GM12878 (cell line): ENCODE measurements at regions not wholly inside any gene's neighbourhood (a gene's known extent, or its start where the extent isn't known, plus 50 kb on each side); places are given as distances from the start of the nearest gene placed in this dataset.

Experiments used
- ATAC-seq: fragments of 200-7000 bp; cut with Tn5 transposase; 3 replicates; pipeline ENCODE4 v1.9.1; 2020; ENCODE audit warnings: mild to moderate bottlenecking, moderate library complexity
- BruUV-seq: library from RNA; stranded (reverse); fragments of 400-500 nt; replicated peaks from 2 replicates; lab custom pipeline; 2021; lab: Mats Ljungman, UMichigan
- CTCF ChIA-PET: fragments of 300-600 bp; sonication (Branson Sonifier 250); formaldehyde crosslinking; extraction: SDS; loops from one replicate; lab custom pipeline; 2021; ENCODE audit warnings: inconsistent platforms; lab: Yijun Ruan, JAX
- POLR2A ChIA-PET: fragments of 350-600 bp; formaldehyde crosslinking; extraction: SDS; loops from one replicate; lab custom pipeline; 2021; ENCODE audit warnings: inconsistent platforms; lab: Charles Lee
- RAD21 ChIA-PET: fragments of 300-600 bp; sonication (Branson Sonifier 250); formaldehyde crosslinking; loops from one replicate; lab custom pipeline; 2023; ENCODE audit warnings: antibody characterized with exemption; ENCODE audit not compliant: unreplicated experiment; lab: Charles Lee
- SMC1A ChIA-PET: fragments of 300-600 bp; sonication (Branson Sonifier 250); formaldehyde crosslinking; loops from one replicate; lab custom pipeline; 2023; ENCODE audit not compliant: unreplicated experiment, uncharacterized antibody; lab: Charles Lee
- DNase-seq: peaks from one replicate; pipeline ENCODE4 v3.0.0-alpha.2; 2011; ENCODE audit warnings: low read depth, low spot score
- FAIRE-seq: peaks from 3 replicates; lab custom pipeline; 2011; peaks lifted over from hg19 to GRCh38; lab: Jason Lieb, UNC
- H2AFZ ChIP-seq: 2 replicates; pipeline ENCODE4 v1.6.0; 2011; ENCODE audit warnings: low read depth, low read length, control low read depth; ENCODE audit not compliant: control insufficient read depth
- H3K27ac ChIP-seq: 2 replicates; pipeline ENCODE4 v1.5.1; 2011; ENCODE audit warnings: control low read depth; ENCODE audit not compliant: control insufficient read depth, insufficient read depth
- H3K27me3 ChIP-seq, 2 experiments: replicated peaks in 1 of 2; 2 replicates each; pipeline versions ENCODE4 v1.6.0 to v1.6.1; 2011; ENCODE audit warnings: low read length in 1 of 2; ENCODE audit not compliant: control insufficient read depth in 2 of 2, insufficient read depth in 2 of 2
- H3K36me3 ChIP-seq, 2 experiments: 2 replicates each; pipeline ENCODE4 v1.5.1; 2011; ENCODE audit warnings: low read length in 1 of 2; ENCODE audit not compliant: control insufficient read depth in 2 of 2, insufficient read depth in 2 of 2
- H3K4me1 ChIP-seq: 2 replicates; pipeline ENCODE4 v1.6.1; 2011; ENCODE audit warnings: mild to moderate bottlenecking, low read length, moderate library complexity, mixed read lengths; ENCODE audit not compliant: control insufficient read depth, insufficient read depth
- H3K4me2 ChIP-seq: 2 replicates; pipeline ENCODE4 v1.6.0; 2011; ENCODE audit warnings: control low read depth; ENCODE audit not compliant: control insufficient read depth, insufficient read depth
- H3K4me3 ChIP-seq: fragments of 200-600 bp; sonication (generic); 2 replicates; pipeline ENCODE4 v1.5.1; 2016
- H3K79me2 ChIP-seq: 2 replicates; pipeline ENCODE4 v1.6.0; 2011; ENCODE audit warnings: low read length; ENCODE audit not compliant: control insufficient read depth, insufficient read depth
- H3K9ac ChIP-seq: 2 replicates; pipeline ENCODE4 v1.8.0; 2011; ENCODE audit warnings: low read length, control low read depth, mixed read lengths; ENCODE audit not compliant: control insufficient read depth, insufficient read depth
- H3K9me3 ChIP-seq: replicated peaks from 3 replicates; pipeline ENCODE4 v1.5.1; 2011; ENCODE audit warnings: mild to moderate bottlenecking, low read length; ENCODE audit not compliant: control insufficient read depth, insufficient read depth
- H4K20me1 ChIP-seq: 2 replicates; pipeline ENCODE4 v1.6.0; 2011; ENCODE audit not compliant: control insufficient read depth, insufficient read depth
- ESRRA ChIP-seq: IDR thresholded peaks from 2 replicates; pipeline ENCODE4 v1.6.1; 2012; ENCODE audit warnings: mild to moderate bottlenecking, low read length, improper control_type of control experiment
- ETV6 ChIP-seq, 2 experiments: fragments of 450-650 bp in 1 of 2; IDR thresholded peaks in 1 of 2; conservative IDR thresholded peaks in 1 of 2; 2 replicates each; pipeline ENCODE4 v1.6.1; 2014; ENCODE audit warnings: antibody characterized with exemption in 1 of 2, borderline replicate concordance in 1 of 2, low read depth in 1 of 2, mild to moderate bottlenecking in 1 of 2, moderate library complexity in 1 of 2
- HDGF ChIP-seq: fragments of 450-650 bp; IDR thresholded peaks from 2 replicates; pipeline ENCODE4 v1.6.1; 2016; ENCODE audit warnings: antibody characterized with exemption
- MEF2A ChIP-seq: IDR thresholded peaks from 2 replicates; pipeline ENCODE4 v1.6.1; 2011; ENCODE audit warnings: low read depth, mild to moderate bottlenecking, low read length, moderate library complexity; ENCODE audit not compliant: insufficient read depth
- PAX8 ChIP-seq: fragments of 450-650 bp; IDR thresholded peaks from 2 replicates; pipeline ENCODE4 v1.6.1; 2017; ENCODE audit warnings: mild to moderate bottlenecking, moderate library complexity
- POLR2AphosphoS5 ChIP-seq: IDR thresholded peaks from 2 replicates; pipeline ENCODE4 v1.6.1; 2011; ENCODE audit warnings: mild to moderate bottlenecking, low read length, inconsistent platforms
- RELA ChIP-seq: fragments of 450-650 bp; IDR thresholded peaks from 2 replicates; pipeline ENCODE4 v1.8.0; 2014; ENCODE audit warnings: borderline replicate concordance; ENCODE audit not compliant: partially characterized antibody
- RUNX3 ChIP-seq: IDR thresholded peaks from 2 replicates; pipeline ENCODE4 v1.6.1; 2012; ENCODE audit warnings: low read length, inconsistent platforms
- SIN3A ChIP-seq: IDR thresholded peaks from 2 replicates; pipeline ENCODE4 v1.6.1; 2012; ENCODE audit warnings: low read depth, low read length, improper control_type of control experiment
- SMAD1 ChIP-seq: fragments of 450-650 bp; IDR thresholded peaks from 2 replicates; pipeline ENCODE4 v1.6.1; 2018; ENCODE audit warnings: mild to moderate bottlenecking, low read depth; ENCODE audit not compliant: partially characterized antibody
- TCF7 ChIP-seq: IDR thresholded peaks from 2 replicates; pipeline ENCODE4 v1.6.1; 2014; ENCODE audit warnings: antibody characterized with exemption, borderline replicate concordance
- ZNF24 ChIP-seq: fragments of 450-650 bp; IDR thresholded peaks from 2 replicates; pipeline ENCODE4 v1.6.1; 2017; ENCODE audit warnings: antibody characterized with exemption, mild to moderate bottlenecking
- ZNF274 ChIP-seq: IDR thresholded peaks from one replicate; pipeline ENCODE4 v1.8.0; 2011; ENCODE audit not compliant: insufficient read length, insufficient read depth
- WGBS: methylation state at CpG from one replicate; pipeline ENCODE4 v1.1.6; 2016; ENCODE audit warnings: low lambda C conversion rate; ENCODE audit not compliant: insufficient replicate concordance, insufficient coverage; ENCODE audit errors: missing lambda C conversion rate; 5-methylcytosine and 5-hydroxymethylcytosine counted together
- in situ Hi-C: fragments of 300-500 bp; cut with MboI; formaldehyde crosslinking; loops from 9 replicates; pipeline ENCODE4 v1.14.3; 2018; ENCODE audit warnings: mixed read lengths
- intact Hi-C: fragments of 100-400 bp; cut with micrococcal nuclease; formaldehyde crosslinking; loops from one replicate; pipeline ENCODE4 v1.14.2; 2022; ENCODE audit not compliant: unreplicated experiment
- TF ChIP-seq, protein P1 (sequence below): IDR thresholded peaks from 2 replicates; pipeline ENCODE4 v1.6.1; 2012; ENCODE audit warnings: low read depth, low read length, improper control_type of control experiment
- TF ChIP-seq, protein P2 (sequence below): fragments of 450-650 bp; IDR thresholded peaks from 2 replicates; pipeline ENCODE4 v1.6.1; 2016; ENCODE audit warnings: mild to moderate bottlenecking
- TF ChIP-seq, protein P3 (sequence below): fragments of 450-650 bp; IDR thresholded peaks from 2 replicates; pipeline ENCODE4 v1.6.1; 2016; ENCODE audit warnings: mild to moderate bottlenecking, moderate library complexity, borderline replicate concordance

DNA sequence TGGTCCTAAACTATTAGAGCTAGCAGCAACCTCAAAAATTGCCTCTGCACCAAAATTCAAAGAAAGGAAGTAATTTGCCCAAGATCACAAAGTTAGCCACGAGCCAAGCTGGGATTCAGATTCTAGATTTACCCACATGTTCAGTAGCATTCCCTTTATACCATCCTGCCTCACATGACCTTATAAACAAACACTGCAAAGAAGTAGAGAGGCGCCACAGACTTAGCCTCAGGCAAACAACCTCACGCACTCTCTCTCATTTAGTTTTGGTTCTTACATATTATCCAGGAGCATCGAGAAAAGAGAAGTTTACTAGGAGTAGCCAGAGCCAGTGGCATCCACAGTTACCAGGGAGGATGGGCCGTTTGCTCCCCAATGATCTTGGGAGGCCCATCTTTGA lies 226.6 kb downstream of the OSR1 start (continued):
- TF ChIP-seq, protein P1, sequence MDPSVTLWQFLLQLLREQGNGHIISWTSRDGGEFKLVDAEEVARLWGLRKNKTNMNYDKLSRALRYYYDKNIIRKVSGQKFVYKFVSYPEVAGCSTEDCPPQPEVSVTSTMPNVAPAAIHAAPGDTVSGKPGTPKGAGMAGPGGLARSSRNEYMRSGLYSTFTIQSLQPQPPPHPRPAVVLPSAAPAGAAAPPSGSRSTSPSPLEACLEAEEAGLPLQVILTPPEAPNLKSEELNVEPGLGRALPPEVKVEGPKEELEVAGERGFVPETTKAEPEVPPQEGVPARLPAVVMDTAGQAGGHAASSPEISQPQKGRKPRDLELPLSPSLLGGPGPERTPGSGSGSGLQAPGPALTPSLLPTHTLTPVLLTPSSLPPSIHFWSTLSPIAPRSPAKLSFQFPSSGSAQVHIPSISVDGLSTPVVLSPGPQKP = no peak
- TF ChIP-seq RELA = no peak
- TF ChIP-seq, protein P2, sequence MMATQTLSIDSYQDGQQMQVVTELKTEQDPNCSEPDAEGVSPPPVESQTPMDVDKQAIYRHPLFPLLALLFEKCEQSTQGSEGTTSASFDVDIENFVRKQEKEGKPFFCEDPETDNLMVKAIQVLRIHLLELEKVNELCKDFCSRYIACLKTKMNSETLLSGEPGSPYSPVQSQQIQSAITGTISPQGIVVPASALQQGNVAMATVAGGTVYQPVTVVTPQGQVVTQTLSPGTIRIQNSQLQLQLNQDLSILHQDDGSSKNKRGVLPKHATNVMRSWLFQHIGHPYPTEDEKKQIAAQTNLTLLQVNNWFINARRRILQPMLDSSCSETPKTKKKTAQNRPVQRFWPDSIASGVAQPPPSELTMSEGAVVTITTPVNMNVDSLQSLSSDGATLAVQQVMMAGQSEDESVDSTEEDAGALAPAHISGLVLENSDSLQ = no peak

DNA sequence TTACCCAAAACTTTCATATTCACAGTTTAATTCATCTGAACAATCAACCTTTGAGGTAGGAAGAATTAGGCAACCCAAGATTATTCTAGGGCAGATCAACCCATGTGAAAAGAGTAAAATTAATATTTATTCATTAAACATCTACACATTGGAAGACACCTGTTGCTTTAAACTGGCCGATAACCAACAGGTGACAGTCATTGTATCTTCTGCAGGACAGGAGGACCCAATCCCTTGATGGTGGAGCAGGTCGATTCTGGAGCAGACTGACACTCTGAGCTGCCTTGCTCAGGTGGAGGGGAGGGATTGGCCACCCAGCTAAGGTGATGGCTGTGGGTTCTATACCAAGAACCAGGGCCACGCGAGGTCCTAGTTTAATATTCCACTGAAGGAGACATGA lies 230.3 kb downstream of the OSR1 start:
- no peaks in the 10 kb centered on the region for H3K4me1 ChIP-seq
- H3K27ac ChIP-seq = no peak overlapping the region
- no peaks in the 10 kb centered on the region for H3K79me2 ChIP-seq
- ChIA-PET SMC1A (no interaction called here), POLR2A (no interaction called here), RAD21 (no interaction called here), CTCF (no interaction called here)
- no TSS peak for BruUV-seq
- no peak overlapping the region for H2AFZ ChIP-seq
- no peak overlapping the region for H3K4me3 ChIP-seq
- ATAC-seq = no peak
- in situ Hi-C loops = no loop called here
- WGBS = 7% methylated on average over 4 of the region's 4 CpGs
- H3K27me3 ChIP-seq = no peaks in the 10 kb centered on the region
- intact Hi-C loops = no loop called here
- DNase-seq = no peak
- H3K36me3 ChIP-seq = no peaks in the 10 kb centered on the region
- no peak for FAIRE-seq
- no peak overlapping the region for H3K9ac ChIP-seq
- H3K4me2 ChIP-seq = no peak overlapping the region
- no peaks in the 10 kb centered on the region for H4K20me1 ChIP-seq
- H3K9me3 ChIP-seq = no peaks in the 10 kb centered on the region
- TF ChIP-seq ETV6 (conservative IDR thresholded peaks at IDR 0.05 in 1 of 2, IDR thresholded peaks at IDR 0.05 in 1 of 2; ENCODE audit: borderline replicate concordance in 1 of 2, low read depth in 1 of 2) = no peak
- TF ChIP-seq ESRRA = no peak
- no peak for TF ChIP-seq TCF7
- no peak for TF ChIP-seq MEF2A
- TF ChIP-seq SIN3A = no peak
- no peak for TF ChIP-seq SMAD1
- TF ChIP-seq ZNF274 = no peak
- no peak for TF ChIP-seq RUNX3
- no peak for TF ChIP-seq HDGF
- TF ChIP-seq ZNF24 = no peak
- TF ChIP-seq POLR2AphosphoS5 = no peak
- TF ChIP-seq, protein P3, sequence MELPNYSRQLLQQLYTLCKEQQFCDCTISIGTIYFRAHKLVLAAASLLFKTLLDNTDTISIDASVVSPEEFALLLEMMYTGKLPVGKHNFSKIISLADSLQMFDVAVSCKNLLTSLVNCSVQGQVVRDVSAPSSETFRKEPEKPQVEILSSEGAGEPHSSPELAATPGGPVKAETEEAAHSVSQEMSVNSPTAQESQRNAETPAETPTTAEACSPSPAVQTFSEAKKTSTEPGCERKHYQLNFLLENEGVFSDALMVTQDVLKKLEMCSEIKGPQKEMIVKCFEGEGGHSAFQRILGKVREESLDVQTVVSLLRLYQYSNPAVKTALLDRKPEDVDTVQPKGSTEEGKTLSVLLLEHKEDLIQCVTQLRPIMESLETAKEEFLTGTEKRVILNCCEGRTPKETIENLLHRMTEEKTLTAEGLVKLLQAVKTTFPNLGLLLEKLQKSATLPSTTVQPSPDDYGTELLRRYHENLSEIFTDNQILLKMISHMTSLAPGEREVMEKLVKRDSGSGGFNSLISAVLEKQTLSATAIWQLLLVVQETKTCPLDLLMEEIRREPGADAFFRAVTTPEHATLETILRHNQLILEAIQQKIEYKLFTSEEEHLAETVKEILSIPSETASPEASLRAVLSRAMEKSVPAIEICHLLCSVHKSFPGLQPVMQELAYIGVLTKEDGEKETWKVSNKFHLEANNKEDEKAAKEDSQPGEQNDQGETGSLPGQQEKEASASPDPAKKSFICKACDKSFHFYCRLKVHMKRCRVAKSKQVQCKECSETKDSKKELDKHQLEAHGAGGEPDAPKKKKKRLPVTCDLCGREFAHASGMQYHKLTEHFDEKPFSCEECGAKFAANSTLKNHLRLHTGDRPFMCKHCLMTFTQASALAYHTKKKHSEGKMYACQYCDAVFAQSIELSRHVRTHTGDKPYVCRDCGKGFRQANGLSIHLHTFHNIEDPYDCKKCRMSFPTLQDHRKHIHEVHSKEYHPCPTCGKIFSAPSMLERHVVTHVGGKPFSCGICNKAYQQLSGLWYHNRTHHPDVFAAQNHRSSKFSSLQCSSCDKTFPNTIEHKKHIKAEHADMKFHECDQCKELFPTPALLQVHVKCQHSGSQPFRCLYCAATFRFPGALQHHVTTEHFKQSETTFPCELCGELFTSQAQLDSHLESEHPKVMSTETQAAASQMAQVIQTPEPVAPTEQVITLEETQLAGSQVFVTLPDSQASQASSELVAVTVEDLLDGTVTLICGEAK = no peak
- TF ChIP-seq PAX8 = no peak
